Coronary artery (tissue), 2 donors: ENCODE measurements at regions not wholly inside any gene's neighbourhood (a gene's known extent, or its start where the extent isn't known, plus 50 kb on each side); places are given as distances from the start of the nearest gene placed in this dataset.

Source experiments
- DNase-seq: peaks from one replicate; pipeline ENCODE4 v3.0.0-alpha.2; 2017; ENCODE audit warnings: low spot score
- H3K27ac ChIP-seq, 2 donors: fragments of 200-600 bp; sonication (generic); one replicate each; pipeline ENCODE4 v1.5.1; 2016 to 2019
- H3K4me3 ChIP-seq: fragments of 200-600 bp; sonication (generic); 2 replicates; pipeline ENCODE4 v1.5.1; 2016; ENCODE audit warnings: mild to moderate bottlenecking, moderate library complexity
- CTCF ChIP-seq: fragments of 200-600 bp; sonication (generic); IDR thresholded peaks from one replicate; pipeline ENCODE4 v1.5.1; 2019; ENCODE audit warnings: antibody characterized with exemption

DNA sequence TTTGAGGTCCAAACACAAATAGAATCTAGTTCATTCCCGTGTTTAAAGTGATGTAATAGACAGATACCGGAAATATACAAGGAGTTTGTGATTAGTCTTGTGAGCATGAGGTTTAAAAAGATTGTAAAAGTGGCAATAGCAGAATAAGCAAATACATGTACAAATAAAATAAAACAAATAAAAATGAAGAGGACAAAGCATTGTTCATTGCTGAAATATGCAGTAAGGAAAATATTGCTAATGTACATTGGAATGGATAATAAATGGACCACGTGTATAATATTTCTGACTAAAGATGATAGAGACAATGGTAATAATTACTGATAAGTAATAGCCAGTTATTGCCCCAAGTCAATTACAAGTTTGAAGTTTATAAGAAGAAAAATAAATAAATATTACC lies 75.6 kb upstream of the RTL1 start:
- no peak overlapping the region for H3K4me3 ChIP-seq
- no peak for TF ChIP-seq CTCF
- H3K27ac ChIP-seq, result no peak overlapping the region
- no peak for DNase-seq

- H3K4me3 ChIP-seq, result no peak overlapping the region
- no peak for TF ChIP-seq CTCF
- no peak overlapping the region for H3K27ac ChIP-seq
- DNase-seq, result no peak
Observed at GRCh38 chr14:100979780-100980179, 76.3 kb upstream of the RTL1 start.

DNA sequence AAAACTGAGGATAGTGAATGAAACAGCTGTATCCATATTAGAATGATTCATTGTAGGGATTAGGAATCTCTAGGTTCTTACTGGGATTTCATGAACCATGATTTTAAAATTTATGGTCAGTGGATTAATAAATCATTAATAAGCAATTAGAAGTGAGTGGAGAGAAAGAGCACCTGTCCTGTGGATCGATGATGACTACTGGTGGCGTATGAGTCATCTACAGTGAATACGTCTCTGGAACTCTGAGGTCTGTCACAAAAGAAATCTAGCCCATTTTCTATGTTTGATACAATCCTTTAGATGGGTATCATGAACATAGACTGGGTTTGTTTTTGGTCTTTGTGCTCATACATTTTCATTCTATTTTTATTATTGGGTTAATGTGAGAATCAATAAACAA lies 77.3 kb upstream of the RTL1 start:
- H3K27ac ChIP-seq, result no peak overlapping the region
- no peak overlapping the region for H3K4me3 ChIP-seq
- no peak for TF ChIP-seq CTCF
- DNase-seq, result no peak

DNA sequence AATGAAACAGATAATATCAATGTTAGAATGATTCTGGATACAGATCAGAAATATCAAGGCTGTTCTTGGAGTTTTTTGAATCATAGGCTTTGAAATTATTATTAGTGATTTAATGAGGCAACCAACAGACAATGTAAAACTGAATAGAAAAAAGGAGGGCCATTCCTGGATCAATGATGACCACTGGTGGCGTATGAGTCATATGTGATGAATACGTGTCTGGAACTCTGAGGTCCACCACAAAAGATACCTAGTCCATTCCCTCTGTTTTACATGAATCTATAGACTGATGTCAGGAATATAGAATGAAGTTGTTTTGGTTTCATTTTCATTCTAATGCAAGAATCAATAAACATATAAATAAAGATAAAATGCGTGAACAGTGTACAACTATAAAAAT lies 78.3 kb upstream of the RTL1 start:
- H3K27ac ChIP-seq, result no peak overlapping the region
- TF ChIP-seq CTCF, result no peak
- no peak for DNase-seq
- no peak overlapping the region for H3K4me3 ChIP-seq

GRCh38 chr14:100982353-100982752 lies 78.8 kb upstream of the RTL1 start:
- Histone ChIP-seq H3K27ac (no peak overlapping the region), H3K4me3 (no peak overlapping the region)
- TF ChIP-seq CTCF, result no peak
- DNase-seq, result no peak

DNA sequence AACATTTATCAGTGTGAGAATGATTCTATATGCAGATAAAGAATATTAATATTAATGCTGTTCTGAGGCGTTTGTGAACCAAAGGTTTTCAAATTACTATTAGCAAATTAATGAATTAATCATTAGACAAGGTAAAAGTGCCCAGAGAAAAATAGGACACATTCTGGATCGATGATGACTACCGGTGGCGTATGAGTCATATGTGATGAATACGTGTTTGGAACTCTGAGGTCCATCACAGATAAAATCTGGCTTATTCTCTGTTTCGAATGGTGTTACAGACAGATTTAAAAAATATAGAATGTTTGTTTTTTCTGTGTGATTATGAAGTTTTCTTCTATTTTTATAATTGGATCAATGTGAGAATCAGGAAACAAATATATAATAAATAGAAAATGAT lies 79.2 kb upstream of the RTL1 start:
- Histone ChIP-seq H3K4me3 (no peak overlapping the region), H3K27ac (no peak overlapping the region)
- DNase-seq, result no peak
- no peak for TF ChIP-seq CTCF

GRCh38 chr14:100983710-100984109 lies 80.2 kb upstream of the RTL1 start:
- TF ChIP-seq CTCF, result no peak
- Histone ChIP-seq H3K27ac (no peak overlapping the region), H3K4me3 (no peak overlapping the region)
- DNase-seq, result no peak
